Endothelial cell of umbilical vein (primary cell): ENCODE measurements at regions not wholly inside any gene's neighbourhood (a gene's known extent, or its start where the extent isn't known, plus 50 kb on each side); places are given as distances from the start of the nearest gene placed in this dataset.

Experiments used
- CTCF ChIP-seq, 2 donors: IDR thresholded peaks; 1 replicate in 1 of 2; 2 replicates in 1 of 2; pipeline ENCODE4 v1.5.1; 2011; ENCODE audit warnings: low read length in 2 of 2, mild to moderate bottlenecking in 2 of 2, moderate library complexity in 2 of 2, control low read depth in 1 of 2, inconsistent platforms in 1 of 2, low read depth in 1 of 2; ENCODE audit not compliant: insufficient read depth in 1 of 2; ENCODE audit errors: extremely low read depth in 1 of 2
- EZH2 ChIP-seq: IDR thresholded peaks from 2 replicates; pipeline ENCODE4 v1.6.1; 2012; ENCODE audit warnings: borderline replicate concordance, low read depth, mild to moderate bottlenecking, moderate library complexity, low read length, inconsistent platforms; ENCODE audit not compliant: severe bottlenecking
- MYC ChIP-seq: IDR thresholded peaks from one replicate; pipeline ENCODE4 v1.6.1; 2011; ENCODE audit warnings: mild to moderate bottlenecking, low read depth, low read length
- POLR2A ChIP-seq: IDR thresholded peaks from 2 replicates; pipeline ENCODE4 v1.6.1; 2012; ENCODE audit warnings: low read depth, mild to moderate bottlenecking, control low read depth, low read length
- POLR2AphosphoS5 ChIP-seq: IDR thresholded peaks from 2 replicates; pipeline ENCODE4 v1.6.1; 2012; ENCODE audit warnings: low read depth, mild to moderate bottlenecking, control low read depth, low read length, moderate library complexity; ENCODE audit not compliant: insufficient read depth

- TF ChIP-seq POLR2A: no peak
- no peak for TF ChIP-seq MYC
- no peak for TF ChIP-seq EZH2
- no peak for TF ChIP-seq CTCF (IDR thresholded peaks at IDR 0.05; ENCODE audit: extremely low read depth in 1 of 2, insufficient read depth in 1 of 2, low read depth in 1 of 2, low read length in 2 of 2)
- no peak for TF ChIP-seq POLR2AphosphoS5
Observed at GRCh38 chr15:95565016-95565600, 765.4 kb upstream of the NR2F2 start.
